IMR-90 (cell line): ENCODE measurements at regions not wholly inside any gene's neighbourhood (a gene's known extent, or its start where the extent isn't known, plus 50 kb on each side); places are given as distances from the start of the nearest gene placed in this dataset.

ENCODE experiments used
- ATAC-seq: fragments of 200-7000 bp; cut with Tn5 transposase; 2 replicates; pipeline ENCODE4 v1.9.1; 2020; ENCODE audit warnings: low read depth, mild to moderate bottlenecking, moderate library complexity
- BruUV-seq: library from RNA; stranded (reverse); fragments of 400-500 nt; replicated peaks from 2 replicates; lab custom pipeline; 2021; lab: Mats Ljungman, UMichigan
- CTCF ChIA-PET: fragments of 300-600 bp; formaldehyde crosslinking; extraction: SDS; loops from one replicate; lab custom pipeline; 2021; ENCODE audit warnings: antibody characterized with exemption; lab: Yijun Ruan, JAX
- POLR2A ChIA-PET: fragments of 300-600 bp; sonication (Branson Sonifier 250); formaldehyde crosslinking; loops from one replicate; lab custom pipeline; 2022; ENCODE audit warnings: antibody characterized with exemption; ENCODE audit not compliant: unreplicated experiment; lab: Charles Lee
- DNase-seq: peaks from one replicate; pipeline ENCODE4 v3.0.0; 2013
- H2AFZ ChIP-seq: replicated peaks from 2 replicates; pipeline ENCODE3; 2013; ENCODE audit warnings: low read length, mild to moderate bottlenecking; ENCODE audit not compliant: poor library complexity
- H2AK5ac ChIP-seq: 2 replicates; pipeline ENCODE4 v1.6.1; 2013; ENCODE audit warnings: low read depth, low read length, inconsistent platforms
- H2AK9ac ChIP-seq: replicated peaks from 2 replicates; pipeline ENCODE3; 2013; ENCODE audit warnings: mild to moderate bottlenecking, low read depth, low read length, moderate library complexity; ENCODE audit not compliant: poor library complexity
- H2BK120ac ChIP-seq: 2 replicates; pipeline ENCODE4 v1.6.1; 2013; ENCODE audit warnings: low read depth, low read length, inconsistent platforms
- H2BK15ac ChIP-seq: 3 replicates; pipeline ENCODE4 v1.6.1; 2013; ENCODE audit warnings: low read depth, low read length, inconsistent platforms
- H2BK20ac ChIP-seq: 2 replicates; pipeline ENCODE4 v1.6.1; 2013; ENCODE audit warnings: low read depth, mild to moderate bottlenecking, inconsistent platforms, low read length, moderate library complexity
- H2BK5ac ChIP-seq: 2 replicates; pipeline ENCODE4 v1.6.1; 2013; ENCODE audit warnings: mild to moderate bottlenecking, low read depth, low read length, inconsistent platforms; ENCODE audit not compliant: poor library complexity, severe bottlenecking
- H3K14ac ChIP-seq: replicated peaks from 2 replicates; pipeline ENCODE4 v1.6.1; 2013; ENCODE audit warnings: low read depth, low read length, inconsistent platforms
- H3K18ac ChIP-seq: 2 replicates; pipeline ENCODE4 v1.6.1; 2013; ENCODE audit warnings: low read depth, low read length, control low read depth
- H3K23ac ChIP-seq: 2 replicates; pipeline ENCODE4 v1.6.1; 2013; ENCODE audit warnings: low read depth, low read length, inconsistent platforms
- H3K27ac ChIP-seq: 2 replicates; pipeline ENCODE4 v1.5.1; 2013; ENCODE audit warnings: mild to moderate bottlenecking, control low read depth, low read length; ENCODE audit not compliant: insufficient read depth
- H3K27me3 ChIP-seq: 2 replicates; pipeline ENCODE4 v1.6.1; 2013; ENCODE audit warnings: low read length; ENCODE audit not compliant: control insufficient read depth, insufficient read depth
- H3K36me3 ChIP-seq: 2 replicates; pipeline ENCODE4 v1.6.1; 2013; ENCODE audit warnings: low read length, mixed read lengths; ENCODE audit not compliant: control insufficient read depth, insufficient read depth
- H3K4ac ChIP-seq: 2 replicates; pipeline ENCODE4 v1.6.1; 2013; ENCODE audit warnings: low read depth, low read length, inconsistent platforms
- H3K4me1 ChIP-seq: 2 replicates; pipeline ENCODE4 v1.6.1; 2013; ENCODE audit warnings: low read length, mixed read lengths; ENCODE audit not compliant: control insufficient read depth, insufficient read depth
- H3K4me2 ChIP-seq: 2 replicates; pipeline ENCODE4 v1.6.1; 2013; ENCODE audit warnings: low read depth, mild to moderate bottlenecking, control low read depth, low read length, moderate library complexity
- H3K4me3 ChIP-seq: 2 replicates; pipeline ENCODE4 v1.5.1; 2013; ENCODE audit warnings: low read depth, mild to moderate bottlenecking, control low read depth, low read length, moderate library complexity; ENCODE audit not compliant: insufficient read depth
- H3K56ac ChIP-seq: 2 replicates; pipeline ENCODE4 v1.6.1; 2013; ENCODE audit warnings: low read length, inconsistent platforms; ENCODE audit not compliant: insufficient read depth; ENCODE audit errors: extremely low read depth
- H3K79me1 ChIP-seq, 2 experiments: 2 replicates each; pipeline ENCODE4 v1.6.1; 2013; ENCODE audit warnings: low read length in 2 of 2, inconsistent platforms in 1 of 2, low read depth in 1 of 2
- H3K9ac ChIP-seq: 2 replicates; pipeline ENCODE4 v1.6.1; 2013; ENCODE audit warnings: low read depth, low read length, control low read depth
- H3K9me1 ChIP-seq: 2 replicates; pipeline ENCODE4 v1.6.1; 2013; ENCODE audit warnings: low read length, inconsistent platforms; ENCODE audit not compliant: insufficient read depth
- H3K9me3 ChIP-seq: 2 replicates; pipeline ENCODE4 v1.6.1; 2013; ENCODE audit warnings: low read length; ENCODE audit not compliant: control insufficient read depth, insufficient read depth
- H4K20me1 ChIP-seq: 2 replicates; pipeline ENCODE4 v1.6.1; 2013; ENCODE audit warnings: low read length, inconsistent platforms; ENCODE audit not compliant: insufficient read depth
- H4K5ac ChIP-seq: 2 replicates; pipeline ENCODE4 v1.6.1; 2013; ENCODE audit warnings: mild to moderate bottlenecking, low read depth, low read length, control low read depth
- H4K8ac ChIP-seq, 2 experiments: 2 replicates each; pipeline ENCODE4 v1.6.1; 2013; ENCODE audit warnings: low read depth in 2 of 2, low read length in 2 of 2, control low read depth in 1 of 2, inconsistent platforms in 1 of 2
- H4K91ac ChIP-seq: 2 replicates; pipeline ENCODE4 v1.6.1; 2013; ENCODE audit warnings: low read depth, low read length, inconsistent platforms; ENCODE audit not compliant: insufficient read depth
- BHLHE40 ChIP-seq: fragments of 150-350 bp; IDR thresholded peaks from 2 replicates; pipeline ENCODE4 v1.6.1; 2016; ENCODE audit warnings: mild to moderate bottlenecking, low read depth, low read length
- CEBPB ChIP-seq: IDR thresholded peaks from 2 replicates; pipeline ENCODE4 v1.6.1; 2012; ENCODE audit warnings: low read depth, low read length, improper control_type of control experiment
- CHD1 ChIP-seq: IDR thresholded peaks from 2 replicates; pipeline ENCODE4 v1.6.1; 2012; ENCODE audit warnings: low read depth, low read length, improper control_type of control experiment
- CTCF ChIP-seq: conservative IDR thresholded peaks from 2 replicates; pipeline ENCODE4 v1.5.1; 2012; ENCODE audit warnings: mild to moderate bottlenecking, low read depth, low read length, improper control_type of control experiment
- ELK1 ChIP-seq: fragments of 150-350 bp; IDR thresholded peaks from 2 replicates; pipeline ENCODE4 v1.6.1; 2016; ENCODE audit warnings: low read depth, mild to moderate bottlenecking, low read length, moderate library complexity, borderline replicate concordance
- FOS ChIP-seq: fragments of 150-350 bp; IDR thresholded peaks from 2 replicates; pipeline ENCODE4 v1.6.1; 2016; ENCODE audit warnings: low read depth, low read length
- MAFK ChIP-seq: IDR thresholded peaks from 2 replicates; pipeline ENCODE4 v1.6.1; 2012; ENCODE audit warnings: low read depth, low read length, improper control_type of control experiment
- MAZ ChIP-seq: IDR thresholded peaks from 2 replicates; pipeline ENCODE4 v1.6.1; 2012; ENCODE audit warnings: low read depth, mild to moderate bottlenecking, low read length, improper control_type of control experiment, moderate library complexity, borderline replicate concordance
- POLR2A ChIP-seq: IDR thresholded peaks from 2 replicates; pipeline ENCODE4 v1.6.1; 2012; ENCODE audit warnings: mild to moderate bottlenecking, low read depth, low read length
- RAD21 ChIP-seq: IDR thresholded peaks from 2 replicates; pipeline ENCODE4 v1.6.1; 2012; ENCODE audit warnings: low read length, improper control_type of control experiment
- RCOR1 ChIP-seq: IDR thresholded peaks from 2 replicates; pipeline ENCODE4 v1.6.1; 2012; ENCODE audit warnings: mild to moderate bottlenecking, low read length, improper control_type of control experiment; ENCODE audit not compliant: insufficient replicate concordance
- RFX5 ChIP-seq: IDR thresholded peaks from 2 replicates; pipeline ENCODE4 v1.8.0; 2012; ENCODE audit warnings: low read depth, mild to moderate bottlenecking, low read length, moderate library complexity
- SMC3 ChIP-seq: fragments of 150-350 bp; IDR thresholded peaks from 2 replicates; pipeline ENCODE4 v1.6.1; 2016; ENCODE audit warnings: low read depth, mild to moderate bottlenecking, antibody characterized with exemption, low read length, moderate library complexity
- WGBS, 2 experiments: methylation state at CpG; one replicate each; pipeline versions ENCODE4 v1.1.5 to v1.1.7; 2013; ENCODE audit warnings: missing lambda C conversion rate in 2 of 2; ENCODE audit not compliant: insufficient read length in 1 of 2; ENCODE audit errors: extremely low coverage in 2 of 2; 5-methylcytosine and 5-hydroxymethylcytosine counted together
- dilution Hi-C: fragments of 300-500 bp; cut with HindIII; formaldehyde crosslinking; loops from one replicate; pipeline ENCODE4 v1.14.3; 2018; ENCODE audit warnings: low sequenced_read_pairs; ENCODE audit not compliant: unreplicated experiment
- in situ Hi-C: fragments of 300-500 bp; cut with MboI; formaldehyde crosslinking; loops from 3 replicates; pipeline ENCODE4 v1.14.3; 2019; ENCODE audit warnings: low sequenced_read_pairs, inconsistent platforms, mixed read lengths
- intact Hi-C: fragments of 100-400 bp; cut with micrococcal nuclease; formaldehyde crosslinking; loops from 2 replicates; pipeline ENCODE4 v1.10.0; 2022

- H3K27ac ChIP-seq: no peak overlapping the region
- H3K9me1 ChIP-seq: peaks cover 14% of the 10 kb centered on the region
- no peaks in the 10 kb centered on the region for H3K27me3 ChIP-seq
- no peak overlapping the region for H3K23ac ChIP-seq
- no peak overlapping the region for H2BK15ac ChIP-seq
- H3K4me2 ChIP-seq: no peak overlapping the region
- H3K4me1 ChIP-seq: peaks cover 17% of the 10 kb centered on the region
- no peak overlapping the region for H2AK9ac ChIP-seq
- no peak overlapping the region for H4K8ac ChIP-seq
- no peak overlapping the region for H3K14ac ChIP-seq
- no peak overlapping the region for H3K56ac ChIP-seq
- H3K36me3 ChIP-seq: no peaks in the 10 kb centered on the region
- H2BK20ac ChIP-seq: no peak overlapping the region
- no peak overlapping the region for H2BK120ac ChIP-seq
- no peak overlapping the region for H3K18ac ChIP-seq
- intact Hi-C loops: no loop called here
- no peak overlapping the region for H4K91ac ChIP-seq
- dilution Hi-C loops: no loop called here
- no peak overlapping the region for H3K4me3 ChIP-seq
- no peaks in the 10 kb centered on the region for H4K20me1 ChIP-seq
- no peak overlapping the region for H3K9ac ChIP-seq
- no peak overlapping the region for H4K5ac ChIP-seq
- no peak overlapping the region; the same call in 1 of the 2 replicates for H3K4ac ChIP-seq
- no CpG with 5 or more reads among the region's 9 CpGs for WGBS, 2 experiments
- no peak overlapping the region for H2AK5ac ChIP-seq
- no peak overlapping the region for H2AFZ ChIP-seq
- H2BK5ac ChIP-seq: no peak overlapping the region
- POLR2A ChIA-PET: no interaction called here
- no peak for ATAC-seq
- H3K9me3 ChIP-seq: no peaks in the 10 kb centered on the region
- no peak for DNase-seq
- no peak for TF ChIP-seq CHD1
- TF ChIP-seq RFX5: no peak
- no peak for TF ChIP-seq RAD21
- TF ChIP-seq POLR2A: no peak
- TF ChIP-seq CEBPB: no peak
- no peak for TF ChIP-seq RCOR1
- TF ChIP-seq BHLHE40: no peak
- TF ChIP-seq CTCF: no peak
- no peak for TF ChIP-seq MAFK
- no peak for TF ChIP-seq MAZ
- no peak for TF ChIP-seq FOS
- no peak for TF ChIP-seq SMC3
- TF ChIP-seq ELK1: no peak
- H3K79me1 ChIP-seq: no peaks in the 10 kb centered on the region
- BruUV-seq: no TSS peak
- CTCF ChIA-PET: interaction anchor here (0.6 kb wide), 1 partner anchor 406 kb away, joined by 6 read pairs; no protein-coding TSS in a partner anchor
- in situ Hi-C loops: no loop called here
Measured at GRCh38 chr4:26052663-26053541, 138.9 kb downstream of the SMIM20 start.
